Frontal cortex (tissue), 3 donors: ENCODE measurements at regions not wholly inside any gene's neighbourhood (a gene's known extent, or its start where the extent isn't known, plus 50 kb on each side); places are given as distances from the start of the nearest gene placed in this dataset.

ENCODE experiments used
- DNase-seq, 2 donors: peaks; one replicate each; pipeline ENCODE4 v3.0.0; 2012; ENCODE audit warnings: low spot score in 2 of 2
- FAIRE-seq: peaks from 2 replicates; lab custom pipeline; 2012; peaks lifted over from hg19 to GRCh38; lab: Jason Lieb, UNC
- donor health status: control.
- donor health status: control.
- donor health status: control.

- DNase-seq (no peak), FAIRE-seq (no peak)
Observed at GRCh38 chr18:78192054-78192453, 787.6 kb upstream of the SALL3 start.

- DNase-seq (no peak), FAIRE-seq (no peak)
Observed at GRCh38 chr18:78196280-78196679, 783.3 kb upstream of the SALL3 start.

- no peak for DNase-seq
- no peak for FAIRE-seq
Observed at GRCh38 chr18:78199002-78199401, 780.6 kb upstream of the SALL3 start.

- no peak for DNase-seq
- no peak for FAIRE-seq
Observed at GRCh38 chr18:78199611-78200010, 780.0 kb upstream of the SALL3 start.

GRCh38 chr18:78207942-78208341 lies 771.7 kb upstream of the SALL3 start:
- DNase-seq (no peak), FAIRE-seq (no peak)

- FAIRE-seq (no peak), DNase-seq (no peak)
Observed at GRCh38 chr18:78208461-78208860, 771.2 kb upstream of the SALL3 start.

- no peak for FAIRE-seq
Observed at GRCh38 chr18:78213361-78213994, 766.1 kb upstream of the SALL3 start.

GRCh38 chr18:78221496-78221895 lies 758.1 kb upstream of the SALL3 start:
- DNase-seq = no peak
- no peak for FAIRE-seq

More at GRCh38 chr18:78213361-78213994, 766.1 kb upstream of the SALL3 start:
- DNase-seq = no peak

GRCh38 chr18:78228974-78229373 lies 750.6 kb upstream of the SALL3 start:
- DNase-seq = no peak
- no peak for FAIRE-seq

- FAIRE-seq = no peak
- no peak for DNase-seq
Observed at GRCh38 chr18:78230911-78231310, 748.7 kb upstream of the SALL3 start.

- FAIRE-seq = no peak
- DNase-seq = no peak
Observed at GRCh38 chr18:78232196-78232595, 747.4 kb upstream of the SALL3 start.

GRCh38 chr18:78237864-78238263 lies 741.8 kb upstream of the SALL3 start:
- no peak for FAIRE-seq
- DNase-seq = no peak

- no peak for DNase-seq
- FAIRE-seq = no peak
Observed at GRCh38 chr18:78238404-78239089, 741.1 kb upstream of the SALL3 start.

- DNase-seq (no peak), FAIRE-seq (no peak)
Observed at GRCh38 chr18:78239090-78239457, 740.5 kb upstream of the SALL3 start.

GRCh38 chr18:78240101-78240500 lies 739.5 kb upstream of the SALL3 start:
- DNase-seq (no peak), FAIRE-seq (no peak)

- FAIRE-seq (no peak), DNase-seq (no peak)
Observed at GRCh38 chr18:78240627-78241252, 738.9 kb upstream of the SALL3 start.

- DNase-seq (no peak), FAIRE-seq (no peak)
Observed at GRCh38 chr18:78241535-78242253, 737.9 kb upstream of the SALL3 start.

GRCh38 chr18:78242254-78242643 lies 737.4 kb upstream of the SALL3 start:
- no peak for FAIRE-seq
- DNase-seq = no peak

GRCh38 chr18:78242806-78243205 lies 736.8 kb upstream of the SALL3 start:
- DNase-seq (no peak), FAIRE-seq (no peak)

- FAIRE-seq = no peak
- DNase-seq = no peak
Observed at GRCh38 chr18:78244779-78245178, 734.8 kb upstream of the SALL3 start.

GRCh38 chr18:78245451-78245850 lies 734.2 kb upstream of the SALL3 start:
- no peak for DNase-seq

More at GRCh38 chr18:78245451-78245850, 734.2 kb upstream of the SALL3 start:
- no peak for FAIRE-seq
